GM21737 (cell line): ENCODE measurements at regions not wholly inside any gene's neighbourhood (a gene's known extent, or its start where the extent isn't known, plus 50 kb on each side); places are given as distances from the start of the nearest gene placed in this dataset.
A peak's percentile ranks its signal among the peaks of the same experiment; 100 is the strongest.

ENCODE experiments used
- ATAC-seq: cut with Tn5 transposase; IDR thresholded peaks from one replicate; pipeline ENCODE4 v1.9.1; 2021; ENCODE audit warnings: mild to moderate bottlenecking, moderate library complexity; ENCODE audit not compliant: unreplicated experiment

DNA sequence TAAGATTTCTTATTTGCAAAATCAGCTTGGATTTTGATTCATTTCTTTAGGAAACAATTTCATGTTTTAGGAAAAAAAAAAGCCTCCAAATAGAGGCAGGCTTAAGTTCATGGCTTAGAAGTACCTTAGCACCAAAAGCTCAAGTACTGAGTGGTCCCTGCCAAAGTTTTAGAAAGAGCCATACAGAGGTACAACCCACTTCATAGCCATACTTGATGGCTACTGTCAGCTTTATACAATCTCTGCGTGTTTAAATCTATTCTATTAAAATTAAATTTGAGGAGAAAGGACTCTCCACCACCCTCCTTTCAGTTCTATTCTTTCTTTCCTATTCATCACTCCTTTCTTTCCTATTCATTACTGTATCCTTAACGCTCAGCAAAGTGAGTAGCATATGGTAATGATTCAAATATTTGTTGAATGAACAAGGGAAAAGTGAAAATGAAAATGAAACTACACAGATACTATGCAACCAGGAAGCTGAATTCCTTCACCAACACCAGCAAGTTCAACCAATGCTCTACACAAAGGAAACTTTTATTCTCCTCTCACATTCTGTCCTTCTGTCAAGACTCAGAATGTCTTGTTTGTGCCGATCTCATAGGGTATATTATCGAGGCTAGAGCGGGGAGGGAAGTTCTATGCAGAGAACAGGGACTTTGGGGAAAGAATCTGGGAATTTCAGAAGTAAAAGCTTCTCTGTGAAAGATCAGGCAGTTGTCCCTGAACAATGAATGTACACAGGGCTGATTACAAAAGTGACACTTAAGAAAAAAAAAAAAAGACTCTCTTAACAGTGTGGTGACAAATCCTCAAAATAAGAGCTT lies 138.6 kb upstream of the SPEF2 start:
- peak; percentile 56 for ATAC-seq

DNA sequence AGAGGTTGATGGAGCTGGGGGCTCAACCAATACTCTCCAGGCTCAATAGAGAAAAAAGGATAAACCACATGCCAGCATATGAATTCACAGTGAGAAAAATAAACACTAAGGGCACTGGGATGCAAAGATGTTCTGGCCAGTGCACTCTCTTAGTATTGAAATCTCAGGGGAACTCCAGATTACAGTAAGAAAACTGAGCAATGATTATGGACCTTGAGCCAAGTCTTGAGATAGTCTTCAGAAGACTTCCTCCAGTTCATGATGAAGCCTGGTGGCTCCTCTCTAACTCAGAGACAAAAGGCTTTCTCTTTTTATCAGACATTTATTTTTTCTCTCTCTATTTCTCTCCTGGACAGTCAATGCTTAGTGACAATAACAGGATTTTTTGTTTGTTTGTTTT lies 139.8 kb upstream of the SPEF2 start:
- ATAC-seq, result no peak

DNA sequence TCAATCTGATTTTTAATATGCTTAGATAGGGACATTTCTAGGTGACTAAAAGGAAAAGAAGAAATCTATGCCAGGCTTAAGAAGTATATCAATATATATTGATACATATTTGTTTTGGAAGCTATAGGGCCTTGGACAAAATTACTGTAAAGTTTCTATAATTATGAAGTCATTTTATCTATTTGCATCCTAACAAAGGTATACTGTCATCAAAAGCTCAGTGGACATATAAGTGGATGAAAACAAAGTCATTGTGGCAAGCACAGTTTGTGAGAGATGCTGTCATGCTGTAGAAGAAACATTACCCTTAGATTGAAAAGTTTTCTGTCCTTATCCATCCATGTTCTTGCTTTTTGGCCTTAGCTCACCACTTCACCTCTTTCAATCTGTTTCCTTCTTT lies 140.3 kb upstream of the SPEF2 start:
- ATAC-seq, result no peak

DNA sequence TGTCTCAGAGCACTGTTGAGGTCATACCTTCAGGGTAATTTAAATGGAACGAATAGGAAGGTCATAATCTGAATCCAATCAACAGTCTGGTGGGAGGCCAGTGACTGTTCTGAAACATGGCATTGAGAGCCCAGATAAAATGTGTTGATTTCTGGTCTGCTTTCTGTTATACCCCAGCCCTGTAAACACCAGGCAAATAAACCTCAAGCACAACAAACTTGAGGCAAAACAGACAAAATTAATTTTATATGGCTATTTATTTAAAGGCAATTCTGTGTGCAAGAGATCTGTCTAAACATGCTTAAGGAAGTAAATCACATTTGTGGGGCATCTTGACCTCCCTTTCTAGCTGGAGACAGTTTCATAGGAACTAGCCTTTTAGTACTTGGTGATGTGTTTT lies 140.9 kb upstream of the SPEF2 start:
- ATAC-seq, result no peak

DNA sequence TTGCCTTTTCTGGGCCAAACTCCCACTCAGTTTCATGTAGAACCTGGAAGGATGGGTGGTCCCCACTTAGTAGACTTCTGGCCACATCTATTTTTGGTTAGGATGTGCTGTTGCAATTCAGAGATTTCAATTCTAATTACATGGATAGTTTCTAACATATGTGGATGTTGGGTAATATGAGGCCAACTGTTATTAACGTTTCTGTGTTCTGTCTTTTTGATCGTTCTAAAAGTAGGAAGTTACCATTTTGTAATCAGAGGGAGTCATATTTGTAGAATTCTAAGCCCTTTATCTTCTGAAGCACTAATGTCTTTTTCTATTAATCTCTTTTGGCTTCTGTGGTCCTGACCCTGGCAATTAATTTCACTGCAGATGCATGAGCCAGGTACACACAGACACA lies 141.6 kb upstream of the SPEF2 start:
- no peak for ATAC-seq

DNA sequence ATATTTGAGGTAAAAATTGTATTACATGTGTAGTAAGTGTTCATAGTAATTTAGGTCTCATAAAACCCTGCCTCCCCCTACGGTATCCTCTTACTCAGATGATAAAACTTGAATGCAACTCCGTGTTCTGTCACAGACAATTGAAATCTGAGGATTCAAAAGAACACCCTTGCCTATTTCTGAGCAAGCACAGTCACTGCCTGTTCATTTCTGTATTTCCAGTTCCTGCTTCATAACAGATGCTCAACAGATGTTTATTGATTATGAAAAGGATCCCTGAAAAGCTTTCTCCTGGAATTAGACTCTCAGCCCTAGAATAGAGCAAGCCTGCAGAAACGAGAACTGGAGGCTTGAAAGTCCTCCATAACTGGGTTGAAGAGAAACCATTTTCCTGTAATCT lies 144.1 kb upstream of the SPEF2 start:
- no peak for ATAC-seq

DNA sequence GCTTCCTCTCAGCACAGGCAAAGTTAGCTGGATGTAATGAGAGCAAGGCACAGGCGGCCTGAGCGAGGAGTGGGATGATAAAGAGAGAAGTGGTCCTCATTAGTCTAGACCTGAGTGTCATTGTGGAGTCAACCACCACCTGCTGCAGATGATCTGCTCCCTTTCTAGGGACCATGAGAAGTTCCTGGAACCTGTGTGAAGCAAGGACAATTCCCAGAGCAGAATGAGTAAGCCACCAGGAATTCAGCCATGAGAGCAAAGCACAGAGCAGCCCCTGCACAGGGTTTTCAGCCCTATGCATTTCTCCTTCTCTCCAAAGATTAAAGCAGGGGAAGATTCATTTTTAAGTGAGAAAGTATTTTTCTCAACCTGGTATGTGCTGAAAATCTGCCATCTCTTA lies 146.8 kb upstream of the SPEF2 start:
- no peak for ATAC-seq

DNA sequence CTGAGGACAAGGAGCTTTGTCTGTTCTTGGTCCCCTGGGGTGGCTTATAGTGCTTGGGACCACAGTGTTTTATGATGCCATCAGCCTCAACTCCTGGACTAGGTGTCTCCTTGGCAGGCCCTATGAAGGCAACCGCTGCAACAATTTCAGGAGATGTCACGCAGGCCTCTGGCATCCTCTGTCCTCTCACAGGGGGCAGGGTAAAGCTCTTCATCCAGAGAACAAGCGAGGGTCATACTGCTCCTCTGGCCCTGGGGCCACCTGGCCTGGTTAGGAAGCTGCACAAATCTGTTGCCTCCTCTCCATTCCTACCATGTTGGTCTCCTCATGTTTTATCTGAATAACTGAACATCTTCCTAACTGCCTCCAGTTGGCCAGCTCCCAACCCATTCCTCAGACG lies 148.9 kb upstream of the SPEF2 start:
- no peak for ATAC-seq

DNA sequence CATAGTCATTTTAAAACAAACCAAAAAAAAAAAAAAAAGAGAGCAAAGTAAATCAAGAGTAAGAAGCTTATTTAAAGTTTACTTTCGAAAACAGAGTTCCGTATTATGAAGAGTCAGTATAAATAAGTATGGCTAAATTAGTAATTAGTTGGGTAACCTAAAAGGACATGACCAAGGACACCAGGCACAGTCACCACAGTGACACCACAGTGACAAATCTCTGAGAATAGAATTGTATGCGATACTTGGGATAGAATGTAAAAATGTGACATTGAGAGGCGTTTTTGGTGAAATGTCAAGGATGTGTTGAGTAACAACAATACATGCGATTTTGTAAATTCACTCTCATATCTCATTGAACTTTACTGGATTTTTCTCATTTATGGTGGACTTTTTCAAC lies 150.9 kb upstream of the SPEF2 start:
- ATAC-seq, result no peak

DNA sequence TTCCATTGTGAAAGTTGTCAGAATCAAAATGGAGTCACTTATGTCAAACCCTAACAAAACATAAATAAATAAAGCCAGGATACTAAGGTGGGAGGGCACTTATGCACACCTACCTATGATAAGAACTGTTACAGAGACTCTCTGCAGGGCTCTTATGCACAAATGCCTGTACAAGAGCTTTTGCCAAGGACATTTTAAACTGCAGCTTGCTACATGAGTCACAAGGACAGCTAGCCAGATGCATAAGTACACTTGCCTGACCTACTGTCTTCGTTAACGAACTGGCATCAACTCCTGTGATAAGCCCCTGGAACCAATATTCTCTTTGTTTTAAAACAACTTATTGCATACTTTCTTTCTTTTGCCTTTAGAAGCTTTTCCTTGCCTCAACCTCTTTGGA lies 152.9 kb upstream of the SPEF2 start:
- no peak for ATAC-seq

DNA sequence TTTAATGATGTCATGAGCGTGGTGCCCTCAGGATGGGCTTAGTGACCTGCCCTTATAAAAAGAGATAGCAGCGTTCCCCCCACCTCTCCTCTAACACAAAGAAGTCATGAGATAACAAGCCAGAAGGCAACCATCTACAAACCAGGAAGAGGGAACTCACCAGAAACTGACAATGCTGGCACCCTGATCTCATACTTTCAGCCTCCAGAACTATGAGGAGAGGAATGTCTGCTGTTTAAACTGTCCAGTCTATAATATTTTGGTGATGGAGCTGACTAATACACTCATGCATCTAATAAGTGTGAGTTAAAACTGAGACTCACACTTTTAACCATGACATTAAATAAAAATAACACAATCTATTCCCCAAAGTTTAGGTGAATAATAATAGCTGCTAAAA lies 156.1 kb upstream of the SPEF2 start:
- no peak for ATAC-seq

DNA sequence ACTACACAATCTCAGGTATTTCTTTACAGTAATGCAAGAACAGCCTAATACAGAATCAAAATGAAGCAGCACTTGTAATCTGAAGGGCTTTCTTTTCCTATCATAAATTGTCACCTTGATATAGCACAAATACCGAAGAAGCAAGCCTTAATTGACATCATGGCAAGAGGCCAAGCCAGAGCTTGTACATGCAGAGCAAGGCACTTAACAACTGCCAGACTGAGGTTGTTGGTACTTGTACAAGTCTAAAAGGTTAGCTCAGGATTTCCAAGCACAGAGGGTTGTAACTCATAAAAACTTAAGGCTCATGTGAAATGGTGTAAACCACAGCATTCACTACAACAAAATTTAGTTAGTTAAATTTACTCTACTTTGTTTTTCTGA lies 158.8 kb upstream of the SPEF2 start:
- no peak for ATAC-seq

DNA sequence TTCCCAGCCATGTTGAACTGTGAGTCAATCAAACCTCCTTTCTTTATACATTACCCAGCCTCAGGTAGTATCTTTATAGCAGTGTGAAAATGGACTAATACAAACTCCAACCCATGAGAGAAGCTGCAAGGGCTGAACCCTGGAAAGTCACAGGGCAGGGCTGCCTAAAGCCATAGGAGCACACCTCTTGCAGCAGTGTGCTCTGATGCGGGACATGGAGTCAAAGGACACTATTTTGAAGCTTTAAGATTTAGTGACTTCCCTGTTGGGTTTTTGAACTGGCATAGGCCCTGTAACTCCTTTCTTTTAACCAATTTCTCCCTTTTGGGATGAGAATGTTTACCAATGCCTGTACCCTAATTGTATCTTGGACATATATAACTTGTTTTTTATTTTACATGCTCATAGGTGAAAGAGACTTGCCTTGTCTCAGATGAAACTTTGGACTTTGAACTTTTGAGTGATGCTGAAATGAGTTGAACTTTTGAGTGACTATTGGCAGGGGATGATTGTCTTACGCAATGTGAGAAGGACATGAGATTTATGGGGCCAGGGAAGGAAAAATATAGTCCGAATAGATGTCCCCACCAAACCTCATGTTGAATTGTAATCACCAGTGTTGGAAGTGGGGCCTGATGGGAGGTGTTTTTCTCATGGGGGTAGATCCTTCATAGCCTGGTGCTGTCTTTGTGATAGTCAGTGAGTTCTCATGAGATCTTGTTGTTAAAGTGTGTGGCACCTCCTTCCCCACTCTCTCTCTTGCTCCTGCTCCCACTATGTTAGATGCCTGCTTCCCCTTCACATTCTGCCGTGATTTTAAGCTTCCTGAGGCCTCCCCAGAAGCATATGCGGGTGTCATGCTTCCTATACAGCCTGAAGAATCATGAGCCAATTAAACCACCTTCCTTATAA lies 159.5 kb upstream of the SPEF2 start:
- ATAC-seq, result no peak

DNA sequence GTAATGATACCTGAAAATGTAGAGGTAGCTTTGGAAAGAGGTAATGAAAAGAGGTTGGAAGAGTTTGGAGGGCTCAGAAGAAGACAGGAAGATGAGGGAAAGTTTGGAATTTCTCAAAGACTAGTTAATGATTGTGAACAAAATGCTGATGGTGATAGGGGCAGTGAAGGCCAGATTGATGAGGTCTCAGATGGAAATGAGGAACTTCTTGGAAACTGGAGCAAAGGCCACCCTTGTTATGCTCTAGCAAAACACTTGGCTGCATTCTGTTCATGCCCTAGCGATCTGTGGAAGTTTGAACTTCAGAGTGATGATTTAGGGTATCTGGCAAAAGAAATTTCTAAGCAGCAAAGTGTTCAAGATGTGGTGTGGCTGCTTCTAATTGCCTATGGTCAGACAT lies 161.2 kb upstream of the SPEF2 start:
- no peak for ATAC-seq

DNA sequence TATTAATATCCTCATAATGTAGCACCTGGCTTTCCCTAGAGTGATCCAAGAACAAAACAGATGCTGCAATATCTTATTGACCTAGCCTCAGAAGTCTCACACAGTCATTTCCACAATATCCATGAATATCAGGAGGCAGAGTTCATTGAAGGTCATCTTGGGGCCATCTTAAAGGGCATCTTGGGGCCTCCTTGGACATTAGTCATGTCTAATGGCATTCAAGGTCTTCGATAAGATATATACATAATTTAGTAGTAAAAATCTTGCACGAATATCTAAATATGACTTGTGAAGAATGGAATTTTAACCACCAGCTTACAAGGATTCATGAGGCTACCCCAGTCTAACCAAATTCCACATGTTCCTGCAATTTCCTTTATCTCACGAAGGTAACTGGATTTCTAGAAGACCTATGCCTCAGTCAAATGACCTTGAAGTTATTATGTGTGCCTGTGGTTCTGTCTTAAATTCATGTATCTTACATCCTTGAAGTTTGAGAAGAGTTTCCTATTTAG lies 163.6 kb upstream of the SPEF2 start:
- ATAC-seq, result no peak

DNA sequence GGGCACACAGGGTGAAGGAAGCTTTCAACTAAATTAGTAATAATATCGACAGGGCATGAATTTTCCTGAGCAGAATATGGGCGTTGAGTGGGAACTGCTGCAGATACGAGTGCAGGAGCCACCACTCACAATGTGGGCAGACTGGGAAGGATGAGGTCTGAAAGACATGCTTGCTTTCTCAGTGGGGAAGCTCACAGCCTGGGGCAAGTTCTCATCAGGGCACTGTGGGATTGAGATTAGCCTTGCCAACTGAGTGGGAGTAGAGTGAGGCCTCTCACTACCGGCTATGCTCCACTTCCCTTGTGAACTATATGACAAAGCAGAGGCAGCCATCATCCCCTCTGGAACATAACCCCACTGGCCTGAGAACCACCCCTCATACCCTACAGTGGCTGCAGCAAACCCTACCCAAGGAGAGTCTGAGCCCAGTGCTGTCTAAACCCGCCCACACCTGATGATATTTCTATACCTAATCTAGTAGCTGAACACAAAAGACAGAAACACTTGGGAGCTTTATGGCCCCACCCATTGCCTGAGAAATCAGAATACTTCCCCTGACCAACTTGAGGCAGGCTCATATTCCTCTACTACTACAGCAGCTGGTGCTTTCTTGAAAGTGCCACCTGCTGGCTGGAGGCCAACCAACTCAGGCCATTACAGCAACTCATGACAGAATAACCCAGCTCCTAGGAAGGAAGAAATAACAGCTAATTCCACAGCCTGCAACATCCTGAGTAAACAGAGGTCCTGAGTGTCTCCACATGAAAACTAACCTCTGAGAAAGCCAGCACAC lies 173.7 kb upstream of the SPEF2 start:
- ATAC-seq, result no peak

DNA sequence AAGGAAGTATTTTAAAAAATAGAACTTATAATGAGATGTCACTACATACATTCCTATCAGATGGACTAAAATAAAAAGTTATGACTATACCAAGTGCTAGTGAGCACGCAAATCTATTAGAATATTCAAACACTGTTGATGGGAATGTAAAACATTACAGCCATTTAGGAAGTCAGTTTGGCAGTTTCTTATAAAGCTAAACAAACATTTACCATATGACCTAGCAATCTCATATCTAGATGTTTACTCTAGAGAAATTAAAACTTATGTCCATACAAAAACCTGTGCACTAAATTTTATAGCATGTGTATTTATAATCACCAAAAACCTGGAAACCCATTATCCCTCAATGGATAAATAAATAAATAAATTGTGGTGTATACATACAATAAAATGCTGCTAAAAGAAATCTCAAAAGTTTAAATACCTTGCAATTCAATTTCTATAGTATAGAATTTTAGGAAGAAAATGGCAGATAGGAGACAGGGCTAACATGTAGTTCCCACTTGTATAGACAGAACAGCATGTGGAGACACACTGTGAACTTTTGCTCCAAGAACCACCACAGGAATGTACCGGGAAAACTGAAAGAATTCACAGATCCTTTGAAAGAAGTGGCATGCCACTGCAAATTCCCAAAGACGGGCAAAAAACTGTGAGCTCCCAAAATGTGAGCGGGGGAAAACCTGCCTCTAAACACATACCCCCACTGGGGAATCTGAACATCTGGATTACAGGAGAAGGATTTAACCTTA lies 174.6 kb upstream of the SPEF2 start:
- ATAC-seq, result no peak

DNA sequence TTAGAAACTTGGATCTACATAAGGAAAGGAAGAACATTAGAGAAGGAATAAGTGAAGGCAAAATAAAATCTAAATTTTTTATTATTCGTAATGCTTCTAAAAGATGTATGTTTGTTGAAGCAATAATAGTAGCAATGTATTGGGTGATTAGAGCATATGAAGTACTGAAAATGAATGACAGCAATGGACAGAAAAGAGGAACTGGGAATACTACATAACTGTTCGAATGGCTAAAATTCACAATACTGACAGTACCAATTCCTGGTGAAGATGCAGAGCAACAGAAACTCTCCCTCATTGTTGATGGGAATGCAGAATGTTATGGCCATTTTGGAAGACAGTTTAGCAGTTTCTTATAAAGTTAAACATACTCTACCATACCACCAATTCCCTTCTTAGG lies 177.3 kb upstream of the SPEF2 start:
- ATAC-seq, result no peak

DNA sequence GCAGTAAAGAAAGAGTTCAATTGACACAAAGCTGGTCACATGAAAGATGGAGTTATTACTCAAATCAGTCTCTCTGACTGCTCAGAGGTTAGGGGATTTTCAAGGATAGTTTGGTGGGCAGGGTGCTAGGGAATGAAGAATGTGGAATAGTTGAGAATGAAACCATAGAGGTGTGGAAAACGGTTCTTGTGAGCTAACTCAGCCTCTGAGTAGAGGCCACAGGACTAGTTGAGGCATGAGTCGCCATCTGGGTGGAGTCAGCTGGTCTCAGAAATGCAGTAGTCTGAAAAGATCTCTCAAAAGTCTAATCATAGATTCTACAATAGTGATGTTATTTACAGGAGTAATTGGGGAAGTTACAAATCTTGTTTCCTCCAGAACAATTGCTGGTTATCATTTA lies 178.9 kb upstream of the SPEF2 start:
- ATAC-seq, result no peak

DNA sequence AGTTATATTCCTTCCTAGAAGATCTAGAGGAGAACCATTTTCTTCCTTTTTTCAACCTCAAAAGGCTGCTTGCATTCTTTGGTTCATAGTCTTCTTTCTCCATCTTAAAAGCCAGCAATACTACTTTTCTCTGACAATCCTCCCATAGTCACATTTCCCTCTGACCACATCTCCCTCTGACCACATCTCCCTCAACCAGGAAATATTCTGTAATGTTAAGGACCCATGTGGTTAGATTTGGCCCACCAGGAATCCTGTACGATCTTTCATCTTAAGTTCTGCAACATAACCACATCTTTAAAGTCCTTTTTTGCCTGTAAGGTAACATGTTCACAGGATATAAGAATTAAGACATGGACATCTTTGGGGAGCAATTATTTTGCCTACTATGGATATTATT lies 179.4 kb upstream of the SPEF2 start:
- no peak for ATAC-seq
